ENCODE measurements at regions not wholly inside any gene's neighbourhood (a gene's known extent, or its start where the extent isn't known, plus 50 kb on each side); places are given as distances from the start of the nearest gene placed in this dataset.

DNA sequence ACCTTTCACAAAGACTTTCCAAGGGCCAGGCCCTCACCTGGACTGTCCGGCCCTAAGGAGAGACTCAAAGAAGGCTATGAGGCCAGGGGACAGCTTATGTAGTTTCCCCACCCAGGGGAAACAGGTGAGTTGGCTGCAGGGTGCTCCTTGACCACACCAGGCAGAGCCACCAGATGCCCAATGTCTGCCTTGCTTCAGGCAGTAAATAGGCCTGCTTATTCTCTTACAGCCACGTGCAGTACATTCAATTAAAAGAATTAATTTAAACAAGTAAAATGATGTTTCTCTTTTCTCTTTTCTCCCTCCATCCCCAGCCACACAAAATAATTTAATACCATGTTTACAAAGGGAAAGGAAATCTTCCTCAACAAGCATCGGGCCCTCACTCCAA is 66.6 kb upstream of the ABLIM1 start:
- no peak overlapping the region for H3K4me3 ChIP-seq (ENCODE audit: insufficient read depth, low read depth, low read length)
- no peaks in the 10 kb centered on the region for H3K27me3 ChIP-seq (ENCODE audit: control insufficient read depth, insufficient read depth, low read length)
- no peak overlapping the region for H2BK20ac ChIP-seq (ENCODE audit: low read depth, low read length)
- no peak overlapping the region for H4K91ac ChIP-seq (ENCODE audit: insufficient read depth, low read depth, low read length)
- no peak overlapping the region for H3K4ac ChIP-seq (ENCODE audit: low read depth, low read length)
- no peak overlapping the region for H2BK5ac ChIP-seq (ENCODE audit: low read depth, low read length, poor library complexity, severe bottlenecking)
- WGBS, 2 experiments (ENCODE audit: extremely low coverage in 2 of 2, insufficient read length in 1 of 2) = no CpG with 5 or more reads among the region's 3 CpGs
- POLR2A ChIA-PET (ENCODE audit: unreplicated experiment) = no interaction called here
- no peak overlapping the region for H4K5ac ChIP-seq (ENCODE audit: low read depth, low read length)
- dilution Hi-C loops (cut with HindIII; ENCODE audit: low sequenced_read_pairs, unreplicated experiment) = no loop called here
- H3K4me2 ChIP-seq (ENCODE audit: low read depth, low read length) = no peak overlapping the region
- no peak overlapping the region for H2AFZ ChIP-seq (replicated peaks; ENCODE audit: low read length, poor library complexity)
- CTCF ChIA-PET = interaction anchor here (1.3 kb wide), 1 partner anchor 10 kb away, joined by 3 read pairs; no protein-coding TSS in a partner anchor
- no peaks in the 10 kb centered on the region for H3K9me3 ChIP-seq (ENCODE audit: control insufficient read depth, insufficient read depth, low read length)
- H3K56ac ChIP-seq (ENCODE audit: extremely low read depth, insufficient read depth, low read length) = no peak overlapping the region
- intact Hi-C loops (cut with micrococcal nuclease) = no loop called here
- H3K4me1 ChIP-seq (ENCODE audit: control insufficient read depth, insufficient read depth, low read length) = no peaks in the 10 kb centered on the region; the same call in 1 of the 2 replicates
- no peak overlapping the region for H3K27ac ChIP-seq (ENCODE audit: insufficient read depth, low read length)
- no peak overlapping the region for H2AK5ac ChIP-seq (ENCODE audit: low read depth, low read length)
- TF ChIP-seq NFE2L2 (IDR thresholded peaks at IDR 0.05; ENCODE audit: low read depth, low read length) (no peak), MXI1 (IDR thresholded peaks at IDR 0.05; ENCODE audit: borderline replicate concordance, low read depth, low read length) (no peak), MAFK (IDR thresholded peaks at IDR 0.05; ENCODE audit: low read depth, low read length) (no peak), POLR2A (IDR thresholded peaks at IDR 0.05; ENCODE audit: low read depth, low read length) (no peak), CEBPB (IDR thresholded peaks at IDR 0.05; ENCODE audit: low read depth, low read length) (no peak), SMC3 (IDR thresholded peaks at IDR 0.05; ENCODE audit: low read depth, low read length) (no peak), MAZ (IDR thresholded peaks at IDR 0.05; ENCODE audit: borderline replicate concordance, low read depth, low read length) (no peak), RCOR1 (IDR thresholded peaks at IDR 0.05; ENCODE audit: insufficient replicate concordance, low read length) (no peak), RAD21 (IDR thresholded peaks at IDR 0.05; ENCODE audit: low read length) (no peak), USF2 (IDR thresholded peaks at IDR 0.05; ENCODE audit: low read depth, low read length) (no peak), CHD1 (IDR thresholded peaks at IDR 0.05; ENCODE audit: low read depth, low read length) (no peak), CTCF (conservative IDR thresholded peaks at IDR 0.05; ENCODE audit: low read depth, low read length) (no peak)
- TF ChIP-seq, protein P1, sequence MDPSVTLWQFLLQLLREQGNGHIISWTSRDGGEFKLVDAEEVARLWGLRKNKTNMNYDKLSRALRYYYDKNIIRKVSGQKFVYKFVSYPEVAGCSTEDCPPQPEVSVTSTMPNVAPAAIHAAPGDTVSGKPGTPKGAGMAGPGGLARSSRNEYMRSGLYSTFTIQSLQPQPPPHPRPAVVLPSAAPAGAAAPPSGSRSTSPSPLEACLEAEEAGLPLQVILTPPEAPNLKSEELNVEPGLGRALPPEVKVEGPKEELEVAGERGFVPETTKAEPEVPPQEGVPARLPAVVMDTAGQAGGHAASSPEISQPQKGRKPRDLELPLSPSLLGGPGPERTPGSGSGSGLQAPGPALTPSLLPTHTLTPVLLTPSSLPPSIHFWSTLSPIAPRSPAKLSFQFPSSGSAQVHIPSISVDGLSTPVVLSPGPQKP (IDR thresholded peaks at IDR 0.05; ENCODE audit: borderline replicate concordance, low read depth, low read length) = no peak
- no peak overlapping the region for H3K18ac ChIP-seq (ENCODE audit: low read depth, low read length)
- ATAC-seq (ENCODE audit: low read depth) = no peak
- no peak overlapping the region for H2AK9ac ChIP-seq (replicated peaks; ENCODE audit: low read depth, low read length, poor library complexity)
- no peak overlapping the region for H3K14ac ChIP-seq (replicated peaks; ENCODE audit: low read depth, low read length)
- no peak overlapping the region for H2BK15ac ChIP-seq (ENCODE audit: low read depth, low read length)
- no peaks in the 10 kb centered on the region for H3K9me1 ChIP-seq (ENCODE audit: insufficient read depth, low read length)
- H3K23ac ChIP-seq (ENCODE audit: low read depth, low read length) = no peak overlapping the region
- no peak overlapping the region for H3K9ac ChIP-seq (ENCODE audit: low read depth, low read length)
- DNase-seq = no peak
- no TSS peak for BruUV-seq (replicated peaks)
- no peak overlapping the region for H4K8ac ChIP-seq (ENCODE audit: low read depth in 2 of 2, low read length in 2 of 2)
- no peaks in the 10 kb centered on the region for H3K36me3 ChIP-seq (ENCODE audit: control insufficient read depth, insufficient read depth, low read length)
- H4K20me1 ChIP-seq (ENCODE audit: insufficient read depth, low read length) = no peaks in the 10 kb centered on the region
- H2BK120ac ChIP-seq (ENCODE audit: low read depth, low read length) = no peak overlapping the region
- no peaks in the 10 kb centered on the region; a peak in 1 of 4 replicates for H3K79me1 ChIP-seq (ENCODE audit: low read depth in 1 of 2, low read length in 2 of 2)
- in situ Hi-C loops (cut with MboI; ENCODE audit: low sequenced_read_pairs) = no loop called here
